Fibroblast of gingiva (primary cell): ENCODE measurements at regions not wholly inside any gene's neighbourhood (a gene's known extent, or its start where the extent isn't known, plus 50 kb on each side); places are given as distances from the start of the nearest gene placed in this dataset.
"Not testable (repeated sequence)": the region's sequence is repeated elsewhere in the genome, so short reads cannot be mapped to it uniquely, and the experiment has no call there.

ENCODE experiments used
- DNase-seq: peaks from one replicate; pipeline ENCODE4 v3.0.0-alpha.2; 2011; ENCODE audit warnings: low read depth

GRCh38 chr1:230476622-230477003 lies 50.5 kb upstream of the PGBD5 start:
- no peak for DNase-seq

DNA sequence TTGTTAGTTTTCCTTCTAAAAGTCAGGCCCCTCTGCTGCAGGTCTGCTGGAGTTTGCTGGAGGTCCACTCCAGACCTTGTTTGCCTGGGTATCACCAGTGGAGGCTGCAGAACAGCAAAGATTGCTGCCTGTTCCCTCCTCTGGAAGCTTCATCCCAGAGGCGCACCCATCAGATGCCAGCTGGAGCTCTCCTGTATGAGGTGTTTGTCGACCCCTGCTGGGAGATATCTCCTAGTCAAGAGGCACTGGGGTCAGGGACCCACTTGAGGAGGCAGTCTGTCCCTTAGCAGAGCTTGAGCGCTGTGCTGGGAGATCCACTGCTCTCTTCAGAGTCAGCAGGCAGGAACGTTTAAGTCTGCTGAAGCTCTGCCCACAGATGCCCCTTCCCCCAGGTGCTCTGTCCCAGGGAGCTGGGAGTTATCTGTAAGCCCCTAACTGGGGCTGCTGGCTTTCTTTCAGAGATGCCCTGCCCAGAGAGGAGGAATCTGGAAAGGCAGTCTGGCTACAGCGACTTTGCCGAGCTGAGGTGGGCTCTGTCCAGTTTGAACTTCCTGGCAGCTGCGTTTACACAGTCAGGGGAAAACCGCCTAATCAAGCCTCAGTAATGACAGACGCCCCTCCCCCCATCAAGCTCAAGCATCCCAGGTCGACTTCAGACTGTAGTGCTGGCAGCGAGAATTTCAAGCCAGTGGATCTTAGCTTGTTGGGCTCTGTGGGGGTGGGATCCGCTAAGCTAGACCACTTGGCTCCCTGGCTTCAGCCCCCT lies 49.9 kb upstream of the PGBD5 start:
- DNase-seq = not testable (repeated sequence)
